Ectodermal cell (in vitro differentiated cells): ENCODE measurements at regions not wholly inside any gene's neighbourhood (a gene's known extent, or its start where the extent isn't known, plus 50 kb on each side); places are given as distances from the start of the nearest gene placed in this dataset.
"Not testable (repeated sequence)": the region's sequence is repeated elsewhere in the genome, so short reads cannot be mapped to it uniquely, and the experiment has no call there.

ENCODE experiments used
- H3K27ac ChIP-seq: 2 replicates; pipeline ENCODE4 v1.7.0; 2013; ENCODE audit warnings: mild to moderate bottlenecking, low read depth, low read length; ENCODE audit not compliant: insufficient read depth, poor library complexity, severe bottlenecking
- H3K27me3 ChIP-seq: 2 replicates; pipeline ENCODE4 v1.7.0; 2013; ENCODE audit warnings: mild to moderate bottlenecking, low read length; ENCODE audit not compliant: insufficient read depth, control insufficient read depth, poor library complexity, severe bottlenecking
- H3K36me3 ChIP-seq: one replicate; pipeline ENCODE4 v1.7.0; 2013; ENCODE audit warnings: low read length; ENCODE audit not compliant: control insufficient read depth, insufficient read depth
- H3K4me1 ChIP-seq: one replicate; pipeline ENCODE4 v1.7.0; 2013; ENCODE audit warnings: low read length; ENCODE audit not compliant: control insufficient read depth, insufficient read depth
- H3K4me3 ChIP-seq: 2 replicates; pipeline ENCODE4 v1.7.0; 2013; ENCODE audit warnings: low read depth, low read length, control low read depth; ENCODE audit not compliant: insufficient read depth
- H3K9me3 ChIP-seq: 2 replicates; pipeline ENCODE4 v1.7.0; 2013; ENCODE audit warnings: mild to moderate bottlenecking, low read length, moderate library complexity; ENCODE audit not compliant: control insufficient read depth
- WGBS, 2 experiments: methylation state at CpG; one replicate each; pipeline ENCODE4 v1.1.7; 2013; ENCODE audit warnings: missing lambda C conversion rate in 2 of 2; 5-methylcytosine and 5-hydroxymethylcytosine counted together

DNA sequence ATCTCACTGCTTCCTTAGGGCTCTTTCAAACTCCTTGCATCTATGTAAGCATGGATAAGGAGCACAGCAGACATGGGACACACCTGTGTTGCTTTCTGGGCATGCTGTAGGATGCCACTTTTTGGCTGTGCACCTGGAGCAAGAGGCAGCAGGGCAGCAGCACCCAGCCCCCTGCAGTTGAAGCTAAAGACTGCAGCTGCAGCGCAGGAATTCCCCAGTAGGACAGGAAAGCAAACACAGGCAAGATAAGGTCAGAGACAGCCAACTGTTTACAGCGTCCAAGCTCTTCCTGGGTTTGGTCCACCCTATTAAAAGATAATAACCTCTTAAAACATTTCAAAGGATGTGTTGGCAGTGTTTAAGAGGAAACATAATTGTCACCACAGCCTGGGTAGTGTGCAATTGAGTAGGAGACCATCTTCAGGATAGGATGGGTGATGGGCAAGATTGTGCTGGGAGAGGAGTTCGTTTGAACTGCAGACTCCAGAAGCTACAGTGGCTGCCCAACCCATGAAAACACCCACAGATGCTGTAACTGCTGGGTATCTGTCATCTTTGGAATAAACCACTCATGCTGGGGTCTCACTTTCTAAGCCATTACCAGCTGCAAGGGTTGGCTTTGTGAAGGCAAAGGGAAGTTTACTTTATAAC lies 242.3 kb upstream of the PLGLB1 start:
- H3K27me3 ChIP-seq, H3K27ac ChIP-seq, H3K4me1 ChIP-seq, H3K36me3 ChIP-seq, H3K4me3 ChIP-seq, H3K9me3 ChIP-seq: not testable (repeated sequence)
- WGBS, 2 experiments, result no CpG with 5 or more reads among the region's 3 CpGs

DNA sequence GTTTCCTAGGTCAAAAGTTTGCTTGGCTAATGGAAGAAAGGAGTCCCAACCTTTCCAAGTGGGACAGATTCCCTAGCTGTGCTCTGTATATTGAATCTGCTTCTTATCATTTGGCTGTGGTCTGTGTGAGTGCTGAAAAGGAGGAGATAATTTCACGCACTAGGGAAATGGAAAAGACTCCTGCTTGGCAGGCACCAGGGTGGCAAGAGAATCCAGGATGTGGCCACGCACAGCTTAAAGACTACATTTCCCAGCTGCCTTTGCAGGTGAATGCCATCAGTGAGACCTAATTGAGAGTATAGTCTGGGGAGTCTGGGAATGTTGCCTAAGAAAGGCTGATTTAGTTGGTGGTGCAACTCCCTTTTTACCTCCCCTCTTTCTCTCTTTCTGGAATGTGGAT lies 253.5 kb upstream of the PLGLB1 start:
- H3K4me3 ChIP-seq, H3K9me3 ChIP-seq, H3K4me1 ChIP-seq, H3K27ac ChIP-seq, H3K27me3 ChIP-seq, H3K36me3 ChIP-seq: not testable (repeated sequence)
- 92 to 94% methylated on average over 1 to 2 of the region's 2 CpGs for WGBS, 2 experiments

DNA sequence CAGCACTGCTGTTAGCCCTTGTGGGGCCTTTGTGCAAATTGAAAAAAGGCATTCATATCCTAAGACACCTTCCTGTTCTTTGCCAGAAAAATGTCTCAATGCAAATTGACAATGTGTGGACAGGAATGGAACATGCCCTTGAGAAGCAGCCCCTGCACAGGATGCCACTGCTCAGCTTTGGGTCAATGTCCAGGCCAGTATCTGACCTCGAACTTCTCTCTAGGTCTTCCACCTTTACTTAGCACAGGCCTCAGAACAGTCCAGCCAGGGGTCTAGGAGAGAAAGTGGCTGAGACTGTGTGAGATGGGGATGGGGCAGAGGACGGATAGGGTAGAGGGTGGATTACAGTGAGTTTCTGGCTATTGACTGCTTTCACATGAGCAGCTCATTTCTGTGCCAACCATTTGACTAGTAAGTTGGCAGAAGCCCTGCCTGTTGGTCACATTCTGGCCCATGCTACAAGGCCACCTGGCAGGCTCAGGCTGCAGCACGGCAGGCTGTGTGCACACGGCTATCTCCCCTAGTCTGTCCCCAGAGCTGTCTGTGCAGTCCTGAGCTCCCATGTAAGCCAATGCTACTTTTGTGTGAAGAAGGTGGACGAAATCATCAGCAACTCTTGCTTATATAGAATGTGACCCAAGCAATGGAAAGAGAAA lies 254.5 kb upstream of the PLGLB1 start:
- 98 to 100% methylated on average over 4 of the region's 5 CpGs for WGBS, 2 experiments
- not testable (repeated sequence) for H3K36me3 ChIP-seq, H3K4me1 ChIP-seq, H3K27me3 ChIP-seq, H3K4me3 ChIP-seq, H3K9me3 ChIP-seq, H3K27ac ChIP-seq

DNA sequence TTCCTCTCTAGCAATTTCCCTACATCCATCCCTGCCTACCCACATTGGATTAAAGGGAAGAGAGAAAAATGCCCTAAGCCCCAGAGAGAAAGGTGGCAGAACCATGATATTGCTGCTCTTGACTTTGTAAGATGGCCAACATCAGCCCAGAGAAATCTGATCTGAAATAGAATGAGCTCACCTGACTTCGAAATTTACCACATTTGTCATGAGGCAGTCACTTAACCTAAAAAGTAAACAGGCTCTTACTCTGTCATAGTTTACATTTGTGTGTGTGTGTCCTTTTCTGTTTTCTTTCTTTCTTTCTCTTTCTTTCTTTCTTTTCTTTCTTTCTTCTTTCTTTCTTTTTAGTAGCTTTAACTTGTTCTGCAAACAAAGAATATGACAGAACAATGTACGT lies 255.0 kb upstream of the PLGLB1 start:
- H3K27me3 ChIP-seq, H3K4me1 ChIP-seq, H3K36me3 ChIP-seq, H3K27ac ChIP-seq, H3K9me3 ChIP-seq, H3K4me3 ChIP-seq: not testable (repeated sequence)
- 100% methylated on average over 1 of the region's 2 CpGs for WGBS, 2 experiments

DNA sequence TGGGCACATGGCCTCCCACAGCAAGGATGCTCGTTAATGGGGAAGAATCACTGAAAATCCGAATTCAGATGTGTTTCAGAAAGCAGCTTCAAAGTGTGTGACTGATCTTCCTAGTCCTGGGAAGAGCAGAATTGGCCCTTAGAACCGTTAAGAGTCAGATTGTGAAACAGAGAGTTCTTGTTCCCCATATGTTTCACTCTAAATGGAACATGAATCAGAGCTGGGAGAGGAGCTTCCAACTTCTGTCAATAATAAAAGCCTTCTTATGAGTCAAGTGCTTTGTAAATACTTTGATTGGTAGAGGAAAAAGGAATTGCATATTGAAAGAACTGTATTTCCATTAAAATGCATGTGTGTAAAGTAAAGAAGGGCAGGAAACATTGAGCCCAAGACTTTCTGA lies 256.1 kb upstream of the PLGLB1 start:
- H3K9me3 ChIP-seq, H3K4me1 ChIP-seq, H3K4me3 ChIP-seq, H3K36me3 ChIP-seq, H3K27me3 ChIP-seq, H3K27ac ChIP-seq: not testable (repeated sequence)
- WGBS, 2 experiments, result no CpG with 5 or more reads among the region's 3 CpGs

DNA sequence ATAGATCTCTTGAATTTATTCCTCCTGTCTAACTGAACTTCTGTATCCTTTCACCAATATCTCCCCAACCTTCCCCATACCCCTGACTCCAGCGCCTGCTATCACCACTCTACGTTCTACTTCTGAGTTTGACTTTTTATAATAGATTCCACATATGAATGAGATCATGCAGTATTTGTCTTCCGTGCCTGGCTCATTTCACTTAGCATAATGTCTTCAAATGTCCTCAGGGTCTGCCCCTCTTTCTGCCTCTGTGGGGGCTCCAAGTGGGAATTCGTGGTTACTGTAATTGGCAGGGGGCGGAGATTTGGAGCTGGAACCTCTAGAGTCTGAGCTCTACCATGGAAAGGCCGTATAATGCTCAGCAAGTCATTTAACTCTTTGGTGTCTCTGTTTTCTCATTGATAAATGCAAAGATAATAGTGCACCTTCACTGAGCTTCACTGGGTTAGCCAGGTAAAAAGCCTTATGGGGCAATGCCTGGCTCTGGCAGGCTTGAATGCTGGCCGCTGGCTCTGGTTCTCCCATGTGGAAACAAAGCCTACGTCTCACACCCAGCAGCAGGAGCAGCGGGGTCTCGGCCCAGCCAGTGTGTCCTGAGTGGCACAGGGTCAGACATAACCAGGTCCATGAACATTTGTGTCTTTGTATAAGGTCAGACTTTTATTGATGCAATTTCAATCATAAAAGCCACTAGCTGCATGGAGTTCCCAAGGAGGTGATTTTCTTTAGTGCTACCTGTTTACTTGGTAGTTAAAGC lies 259.1 kb upstream of the PLGLB1 start:
- not testable (repeated sequence) for H3K27me3 ChIP-seq, H3K9me3 ChIP-seq, H3K36me3 ChIP-seq, H3K4me1 ChIP-seq, H3K27ac ChIP-seq, H3K4me3 ChIP-seq
- WGBS, 2 experiments, result 95 to 100% methylated on average over 4 of the region's 10 CpGs

DNA sequence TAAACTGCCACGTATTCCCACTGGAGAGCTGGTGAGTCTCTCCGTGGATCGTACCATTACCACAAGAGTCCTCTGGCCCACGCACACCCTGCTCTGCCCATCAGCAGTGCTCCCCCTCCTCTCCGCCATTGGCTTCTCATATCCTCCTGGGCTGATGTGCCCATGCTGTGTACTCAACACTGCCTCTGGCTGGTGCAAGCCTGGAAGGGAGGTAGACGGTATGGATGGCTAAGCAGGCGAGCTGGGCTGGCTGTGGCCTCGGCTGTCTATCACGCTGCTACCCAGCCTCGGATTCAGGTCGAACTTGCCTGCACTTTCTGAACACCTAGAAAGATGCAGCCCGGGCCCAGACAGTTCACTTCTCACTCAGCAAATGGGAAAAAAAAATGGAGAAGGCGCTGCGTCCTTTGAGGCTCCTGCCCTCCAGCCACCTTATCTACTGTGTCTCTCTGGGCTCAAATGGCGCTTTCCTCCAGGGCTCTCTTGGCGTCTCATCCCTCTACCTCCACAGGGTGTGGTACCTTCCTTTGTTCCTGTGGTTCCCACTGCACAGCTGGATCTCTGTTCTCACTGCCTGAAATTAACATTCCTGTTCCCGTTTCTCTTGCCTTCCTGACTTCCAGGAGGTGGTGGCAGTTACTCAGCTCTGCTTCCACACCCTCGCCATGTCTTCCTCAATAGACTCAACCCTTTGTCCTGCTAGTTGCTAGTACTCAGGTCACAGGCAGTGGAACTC lies 262.3 kb upstream of the PLGLB1 start:
- H3K27ac ChIP-seq, H3K36me3 ChIP-seq, H3K4me1 ChIP-seq, H3K4me3 ChIP-seq, H3K27me3 ChIP-seq, H3K9me3 ChIP-seq: not testable (repeated sequence)
- 65 to 69% methylated on average over 14 to 15 of the region's 18 CpGs for WGBS, 2 experiments

DNA sequence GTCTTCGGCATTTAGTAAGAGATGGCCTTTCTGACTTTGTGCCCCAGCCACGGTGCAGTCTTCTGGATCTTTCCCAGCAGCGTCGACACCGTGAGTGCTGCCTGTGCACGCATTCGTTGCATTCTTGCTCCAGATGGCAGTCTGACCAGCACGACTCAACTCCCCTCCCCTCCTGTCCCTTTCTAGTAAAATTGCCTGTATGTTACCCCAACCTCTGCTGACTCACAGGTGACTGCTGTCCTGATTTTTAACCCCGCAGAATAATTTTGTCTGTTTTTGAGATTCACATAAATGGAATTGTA lies 262.8 kb upstream of the PLGLB1 start:
- H3K9me3 ChIP-seq, H3K36me3 ChIP-seq, H3K27ac ChIP-seq, H3K27me3 ChIP-seq, H3K4me1 ChIP-seq, H3K4me3 ChIP-seq: not testable (repeated sequence)
- 100% methylated on average over 1 of the region's 9 CpGs; no CpG with 5 or more reads in 1 of the 2 experiments for WGBS, 2 experiments

DNA sequence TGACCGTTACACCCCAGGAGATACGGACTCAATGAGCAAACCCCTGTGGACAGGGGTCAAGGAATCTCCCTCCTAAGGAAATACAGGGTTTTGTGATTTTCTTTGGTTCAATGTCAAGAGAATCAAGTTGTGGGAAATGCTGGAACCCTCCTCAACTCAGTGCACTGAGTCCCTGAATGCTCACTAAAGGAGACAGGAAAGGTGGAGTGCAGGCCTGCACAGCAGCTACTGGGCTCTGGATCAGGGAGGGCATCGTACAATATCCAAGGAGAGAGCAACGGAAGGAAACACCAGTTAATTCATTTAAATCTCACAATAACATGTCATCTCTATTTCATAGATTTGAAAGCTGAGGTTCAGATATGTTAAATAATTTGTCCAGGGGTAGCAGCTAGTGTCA lies 263.5 kb upstream of the PLGLB1 start:
- H3K27ac ChIP-seq, H3K4me3 ChIP-seq, H3K27me3 ChIP-seq, H3K9me3 ChIP-seq, H3K4me1 ChIP-seq, H3K36me3 ChIP-seq: not testable (repeated sequence)
- WGBS, 2 experiments, result 87 to 100% methylated on average over 3 to 4 of the region's 4 CpGs

DNA sequence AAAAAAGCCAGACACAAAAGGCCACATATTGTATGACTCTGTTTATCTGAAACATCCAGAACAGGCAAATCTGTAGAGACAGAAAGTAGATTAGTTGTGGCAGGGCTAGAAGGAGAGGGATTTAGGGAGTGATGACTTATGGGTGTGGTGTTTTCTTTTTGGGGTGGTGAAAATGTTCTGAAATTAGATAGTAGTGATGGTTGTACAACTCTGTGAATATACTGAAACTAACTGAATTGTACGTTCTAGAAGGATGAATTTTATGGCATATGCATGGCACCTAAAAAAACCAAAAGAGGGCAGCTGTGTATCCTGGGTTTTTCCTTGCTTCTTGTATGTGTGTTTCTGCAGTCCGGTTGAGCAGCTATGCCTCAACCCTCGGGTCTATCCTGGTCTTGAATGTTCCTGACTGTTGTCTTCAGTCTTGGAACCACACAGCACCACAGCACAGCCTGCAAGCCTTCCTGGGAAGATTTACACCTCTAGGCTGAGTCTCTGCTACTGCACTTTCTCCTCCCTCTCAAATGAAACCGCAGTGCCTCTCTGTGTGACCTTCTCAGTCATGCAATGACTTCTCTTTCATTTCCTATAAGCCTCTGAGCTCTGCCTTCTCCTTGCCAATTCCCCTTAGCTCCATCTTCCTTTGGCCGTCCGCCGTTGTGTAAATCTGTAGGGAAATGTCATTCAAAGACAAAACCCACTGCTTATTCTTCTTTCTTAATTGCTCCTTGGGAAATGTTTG lies 269.1 kb upstream of the PLGLB1 start:
- not testable (repeated sequence) for H3K36me3 ChIP-seq, H3K4me3 ChIP-seq, H3K27me3 ChIP-seq, H3K27ac ChIP-seq, H3K4me1 ChIP-seq, H3K9me3 ChIP-seq
- WGBS, 2 experiments, result 76 to 93% methylated on average over 2 to 5 of the region's 7 CpGs
